HG03457 (cell line): ENCODE measurements at regions not wholly inside any gene's neighbourhood (a gene's known extent, or its start where the extent isn't known, plus 50 kb on each side); places are given as distances from the start of the nearest gene placed in this dataset.

Source experiments
- ATAC-seq: cut with Tn5 transposase; IDR thresholded peaks from one replicate; pipeline ENCODE4 v1.9.1; 2021; ENCODE audit warnings: moderate number of reproducible peaks; ENCODE audit not compliant: unreplicated experiment

GRCh38 chr4:159443975-159444374 lies 341.1 kb downstream of the RAPGEF2 start:
- no peak for ATAC-seq

GRCh38 chr4:159444678-159445077 lies 341.8 kb downstream of the RAPGEF2 start:
- no peak for ATAC-seq

- ATAC-seq: no peak
Measured at GRCh38 chr4:159445692-159446091, 342.8 kb downstream of the RAPGEF2 start.

GRCh38 chr4:159446266-159446976 lies 343.5 kb downstream of the RAPGEF2 start:
- ATAC-seq: peak; percentile 98

GRCh38 chr4:159447296-159447695 lies 344.4 kb downstream of the RAPGEF2 start:
- ATAC-seq: no peak

GRCh38 chr4:159451006-159451405 lies 348.1 kb downstream of the RAPGEF2 start:
- ATAC-seq: no peak

GRCh38 chr4:159455675-159456237 lies 352.9 kb downstream of the RAPGEF2 start:
- no peak for ATAC-seq

- ATAC-seq: no peak
Measured at GRCh38 chr4:159460371-159460770, 357.5 kb downstream of the RAPGEF2 start.

GRCh38 chr4:159463235-159463634 lies 360.4 kb downstream of the RAPGEF2 start:
- ATAC-seq: no peak

GRCh38 chr4:159464302-159464701 lies 361.4 kb downstream of the RAPGEF2 start:
- no peak for ATAC-seq

GRCh38 chr4:159476886-159477285 lies 374.0 kb downstream of the RAPGEF2 start:
- ATAC-seq: no peak

GRCh38 chr4:159480826-159481225 lies 377.9 kb downstream of the RAPGEF2 start:
- ATAC-seq: no peak

GRCh38 chr4:159481936-159482335 lies 379.1 kb downstream of the RAPGEF2 start:
- ATAC-seq: no peak

GRCh38 chr4:159483110-159483781 lies 380.4 kb downstream of the RAPGEF2 start:
- no peak for ATAC-seq

GRCh38 chr4:159483782-159484741 lies 381.2 kb downstream of the RAPGEF2 start:
- ATAC-seq: no peak

- no peak for ATAC-seq
Measured at GRCh38 chr4:159484864-159485263, 382.0 kb downstream of the RAPGEF2 start.

GRCh38 chr4:159487284-159487747 lies 384.4 kb downstream of the RAPGEF2 start:
- ATAC-seq: peak; percentile 98

GRCh38 chr4:159489646-159490045 lies 386.8 kb downstream of the RAPGEF2 start:
- no peak for ATAC-seq

- no peak for ATAC-seq
Measured at GRCh38 chr4:159495515-159496236, 392.8 kb downstream of the RAPGEF2 start.

GRCh38 chr4:159496248-159496647 lies 393.4 kb downstream of the RAPGEF2 start:
- ATAC-seq: no peak
